Right lobe of liver (tissue), 6 donors: ENCODE measurements at regions not wholly inside any gene's neighbourhood (a gene's known extent, or its start where the extent isn't known, plus 50 kb on each side); places are given as distances from the start of the nearest gene placed in this dataset.

Experiments used
- ATAC-seq, 4 donors: fragments of 200-7000 bp; cut with Tn5 transposase; one replicate each; pipeline ENCODE4 v1.9.1; 2020; ENCODE audit warnings: mild to moderate bottlenecking in 4 of 4, moderate library complexity in 4 of 4
- DNase-seq, 3 donors: peaks; one replicate each; pipeline ENCODE4 v3.0.0-alpha.2; 2020
- H3K27ac ChIP-seq, 3 donors: fragments of 200-600 bp; one replicate each; pipeline ENCODE4 v1.8.0; 2022
- H3K27me3 ChIP-seq, 2 donors: fragments of 200-600 bp; one replicate each; pipeline ENCODE4 v1.8.0; 2022
- H3K36me3 ChIP-seq, 4 donors: fragments of 200-600 bp; sonication (generic) in 1 of 4; one replicate each; pipeline versions ENCODE4 v1.5.1 to v1.8.0; 2017 to 2022; ENCODE audit warnings: control low read depth in 1 of 4
- H3K4me1 ChIP-seq, 4 donors: fragments of 200-600 bp; sonication (generic) in 1 of 4; one replicate each; pipeline versions ENCODE4 v1.5.1 to v1.8.0; 2017 to 2022; ENCODE audit warnings: control low read depth in 1 of 4
- H3K4me3 ChIP-seq, 3 donors: fragments of 200-600 bp; one replicate each; pipeline ENCODE4 v1.8.0; 2022
- H3K9me3 ChIP-seq, 4 donors: fragments of 200-600 bp; sonication (generic) in 1 of 4; one replicate each; pipeline versions ENCODE4 v1.5.1 to v1.8.0; 2017 to 2022; ENCODE audit warnings: control low read depth in 1 of 4
- CTCF ChIP-seq, 4 donors: fragments of 200-600 bp in 3 of 4; fragments of 450-650 bp in 1 of 4; IDR thresholded peaks; one replicate each; pipeline versions ENCODE4 v1.5.1 to v1.8.0; 2016 to 2022; ENCODE audit warnings: antibody characterized with exemption in 4 of 4, mild to moderate bottlenecking in 2 of 4
- POLR2A ChIP-seq: fragments of 450-650 bp; IDR thresholded peaks from one replicate; pipeline ENCODE4 v1.6.1; 2017; ENCODE audit warnings: antibody characterized with exemption, mild to moderate bottlenecking
- WGBS: methylation state at CpG from one replicate; pipeline ENCODE4 v1.1.6; 2018; ENCODE audit warnings: low coverage, low lambda C conversion rate; ENCODE audit not compliant: insufficient coverage; ENCODE audit errors: missing lambda C conversion rate; 5-methylcytosine and 5-hydroxymethylcytosine counted together
- intact Hi-C, 2 donors: fragments of 100-400 bp; cut with DNase I; formaldehyde crosslinking; loops; one replicate each; pipeline versions ENCODE4 v1.11.2 to v1.14.1; 2022
- donor health status: DM: no; HTN: yes; CAD: no.
- donor health status: DM: no; HTN: no; CAD: no.
- donor health status: DM: no; HTN: no; CAD: no.
- donor health status: DM: no; HTN: yes; CAD: no.
- donor health status: DM: no; HTN: yes; CAD: no.

DNA sequence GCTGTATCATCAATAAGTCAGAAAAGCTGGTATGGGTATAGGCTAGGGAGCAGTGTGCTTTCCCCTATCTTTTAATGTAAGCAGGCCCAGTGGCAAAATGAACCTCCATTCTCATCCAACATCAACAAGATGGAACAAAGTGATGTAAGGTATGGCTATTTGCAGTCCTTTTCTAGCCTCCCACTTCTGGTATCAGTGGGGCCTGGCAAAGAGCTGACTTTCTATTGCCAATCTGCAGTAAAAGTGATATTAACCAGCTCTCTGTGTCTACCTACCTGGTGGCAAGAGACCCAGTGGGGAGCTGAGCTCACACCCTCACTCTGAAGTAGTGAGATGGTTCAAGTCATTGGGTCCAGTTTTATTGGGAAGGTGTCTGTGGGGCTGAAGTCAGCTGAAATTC lies 1492.6 kb downstream of the CDH11 start:
- intact Hi-C loops, result no loop called here

GRCh38 chr16:63628812-63629211 lies 1493.1 kb downstream of the CDH11 start:
- ATAC-seq (no peak), DNase-seq (no peak)
- H3K9me3 ChIP-seq, result no peaks in the 10 kb centered on the region
- TF ChIP-seq POLR2A, result no peak
- no peak for TF ChIP-seq CTCF (IDR thresholded peaks at IDR 0.05)
- intact Hi-C loops, result no loop called here
- no peak overlapping the region for H3K4me3 ChIP-seq
- H3K36me3 ChIP-seq, result no peaks in the 10 kb centered on the region
- H3K27me3 ChIP-seq, result no peaks in the 10 kb centered on the region
- no peak overlapping the region for H3K27ac ChIP-seq
- H3K4me1 ChIP-seq, result no peaks in the 10 kb centered on the region

More for the DNA sequence above, 1492.6 kb downstream of the CDH11 start:
- Histone ChIP-seq H3K4me1 (no peaks in the 10 kb centered on the region), H3K36me3 (no peaks in the 10 kb centered on the region), H3K27me3 (no peaks in the 10 kb centered on the region), H3K4me3 (no peak overlapping the region), H3K9me3 (no peaks in the 10 kb centered on the region), H3K27ac (no peak overlapping the region)
- no peak for TF ChIP-seq POLR2A
- no peak for TF ChIP-seq CTCF (IDR thresholded peaks at IDR 0.05)
- no peak for DNase-seq
- no peak for ATAC-seq

DNA sequence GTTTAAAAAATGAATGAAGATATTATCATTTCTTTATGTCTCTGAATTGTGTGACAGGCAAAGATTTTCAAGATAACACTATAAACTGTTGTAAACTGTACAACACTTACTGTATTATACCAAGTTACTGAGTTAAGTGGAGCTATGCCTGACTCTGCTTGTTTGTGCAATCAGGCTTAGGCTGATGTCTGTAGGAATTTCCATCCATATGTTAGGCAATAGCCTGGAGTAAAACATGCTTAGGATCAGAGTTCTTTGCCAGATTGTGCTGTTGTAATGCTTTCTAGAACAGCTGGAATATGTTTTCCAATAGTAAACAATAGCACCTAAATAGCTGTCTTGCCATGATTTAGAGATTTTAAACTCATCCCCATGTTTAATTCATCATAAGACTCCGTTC lies 1496.7 kb downstream of the CDH11 start:
- no peak for DNase-seq
- H3K27ac ChIP-seq, result no peak overlapping the region
- TF ChIP-seq CTCF (IDR thresholded peaks at IDR 0.05), result no peak
- TF ChIP-seq POLR2A, result no peak
- H3K4me3 ChIP-seq, result no peak overlapping the region
- H3K4me1 ChIP-seq, result no peaks in the 10 kb centered on the region
- no peaks in the 10 kb centered on the region for H3K27me3 ChIP-seq
- no peaks in the 10 kb centered on the region for H3K36me3 ChIP-seq
- intact Hi-C loops, result no loop called here
- ATAC-seq, result no peak
- H3K9me3 ChIP-seq, result no peaks in the 10 kb centered on the region
- 26% methylated on average over 1 of the region's 1 CpG for WGBS

DNA sequence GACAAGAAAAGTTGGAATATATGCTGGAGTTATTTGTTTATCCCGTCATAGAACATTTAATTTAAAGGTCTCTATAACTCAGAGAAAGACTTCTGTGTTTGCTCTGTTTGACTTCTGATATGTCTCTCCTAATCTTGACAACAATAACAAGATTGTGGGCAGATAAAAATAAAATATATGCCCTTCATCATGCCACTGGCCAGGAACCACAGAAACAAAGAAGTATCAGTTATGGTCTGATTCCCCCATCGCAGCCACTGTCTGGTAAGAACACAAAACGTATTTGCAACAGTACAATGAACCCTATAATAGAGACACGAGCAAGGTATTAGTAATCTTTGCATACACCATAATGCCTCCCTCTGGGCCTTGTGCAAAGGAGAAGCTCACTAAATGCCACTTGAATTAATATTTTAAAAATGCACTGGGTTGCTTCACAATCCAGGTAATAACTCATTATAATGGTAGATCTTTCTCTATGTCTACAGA lies 1498.3 kb downstream of the CDH11 start:
- DNase-seq (no peak), ATAC-seq (no peak)
- TF ChIP-seq CTCF (IDR thresholded peaks at IDR 0.05) (no peak), POLR2A (no peak)
- no peak overlapping the region for H3K27ac ChIP-seq
- H3K4me1 ChIP-seq, result no peaks in the 10 kb centered on the region
- WGBS, result 27% methylated on average over 4 of the region's 4 CpGs
- no peaks in the 10 kb centered on the region for H3K27me3 ChIP-seq
- H3K36me3 ChIP-seq, result no peaks in the 10 kb centered on the region
- no peak overlapping the region for H3K4me3 ChIP-seq
- no peaks in the 10 kb centered on the region for H3K9me3 ChIP-seq
- intact Hi-C loops, result no loop called here

DNA sequence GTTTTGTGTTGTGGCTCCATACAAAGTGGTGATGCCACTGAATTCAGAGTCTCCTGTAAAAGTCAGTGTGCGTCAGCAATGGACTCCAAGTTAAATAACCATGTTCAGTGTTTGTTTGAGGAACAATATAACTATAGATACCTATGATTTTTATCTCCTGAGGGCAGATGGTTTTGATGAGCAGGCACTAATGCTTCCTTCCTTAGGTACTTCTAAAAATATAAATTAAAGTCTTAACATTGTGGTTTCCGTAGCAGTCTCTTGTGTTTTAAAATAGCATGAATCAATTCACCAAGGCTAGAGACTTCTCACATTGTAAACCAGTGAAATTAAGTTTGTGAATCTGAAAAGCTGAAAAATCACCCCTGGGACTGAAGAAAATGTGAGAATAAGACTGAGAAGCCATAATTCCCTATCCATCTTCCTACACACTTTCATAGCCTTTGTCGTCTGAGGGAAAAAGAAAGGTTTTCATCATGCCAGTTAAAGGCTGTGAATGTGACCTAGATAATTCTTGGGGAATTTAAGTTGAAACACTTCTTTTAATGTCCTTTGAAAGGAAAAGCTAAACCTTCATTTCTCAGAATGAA lies 1502.9 kb downstream of the CDH11 start:
- TF ChIP-seq CTCF (IDR thresholded peaks at IDR 0.05) (no peak), POLR2A (no peak)
- intact Hi-C loops, result no loop called here
- Histone ChIP-seq H3K4me1 (no peaks in the 10 kb centered on the region), H3K4me3 (no peak overlapping the region), H3K27ac (no peak overlapping the region), H3K36me3 (no peaks in the 10 kb centered on the region), H3K9me3 (no peaks in the 10 kb centered on the region), H3K27me3 (no peaks in the 10 kb centered on the region)
- ATAC-seq, result no peak
- WGBS, result 50% methylated on average over 3 of the region's 3 CpGs
- DNase-seq, result no peak
